BLaER1 (cell line): ENCODE measurements at regions not wholly inside any gene's neighbourhood (a gene's known extent, or its start where the extent isn't known, plus 50 kb on each side); places are given as distances from the start of the nearest gene placed in this dataset.

Experiments
- H3K27ac ChIP-seq: shearing (Covaris generic); formaldehyde crosslinking; 2 replicates; pipeline ENCODE4 v1.8.1; 2022
- H3K27me3 ChIP-seq: shearing (Covaris generic); formaldehyde crosslinking; 2 replicates; pipeline ENCODE4 v1.8.1; 2022
- H3K36me3 ChIP-seq: shearing (Covaris generic); formaldehyde crosslinking; 2 replicates; pipeline ENCODE4 v1.8.1; 2022
- H3K4me1 ChIP-seq: shearing (Covaris generic); formaldehyde crosslinking; 2 replicates; pipeline ENCODE4 v1.8.1; 2022
- H3K4me2 ChIP-seq: shearing (Covaris generic); formaldehyde crosslinking; 2 replicates; pipeline ENCODE4 v1.8.1; 2022
- H3K4me3 ChIP-seq: shearing (Covaris generic); formaldehyde crosslinking; 2 replicates; pipeline ENCODE4 v1.8.1; 2022
- H3K9ac ChIP-seq: shearing (Covaris generic); formaldehyde crosslinking; 2 replicates; pipeline ENCODE4 v1.8.1; 2022
- H3K9me3 ChIP-seq: shearing (Covaris generic); formaldehyde crosslinking; 2 replicates; pipeline ENCODE4 v1.8.1; 2022
- H4K20me1 ChIP-seq: shearing (Covaris generic); formaldehyde crosslinking; 2 replicates; pipeline ENCODE4 v1.8.1; 2022
- Cebpa-rat ChIP-seq: shearing (Covaris generic); IDR thresholded peaks from 2 replicates; pipeline ENCODE4 v1.8.1; 2022

DNA sequence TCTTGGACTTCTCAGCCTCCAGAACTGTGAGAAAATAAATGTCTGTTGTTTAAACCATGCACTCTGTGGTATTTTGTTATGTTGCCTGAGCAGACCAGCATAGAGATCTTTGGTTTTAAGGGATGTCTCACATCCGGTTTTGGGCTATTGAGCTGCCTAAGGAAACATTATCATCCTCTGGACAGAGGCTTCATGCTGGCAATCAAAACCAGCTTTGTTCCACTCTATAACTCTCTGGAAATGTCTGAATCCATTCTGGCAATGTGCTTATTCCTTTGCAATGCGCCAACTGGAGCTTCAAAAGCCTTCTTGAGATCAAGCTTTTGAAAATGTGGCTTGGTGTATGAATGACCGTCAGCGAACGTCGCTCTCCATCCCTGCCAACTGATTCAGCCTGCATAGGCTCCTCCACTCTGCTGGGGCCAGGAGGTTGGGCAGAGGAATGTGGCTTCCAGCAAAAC lies 183.6 kb upstream of the MGAT5 start:
- Histone ChIP-seq H3K27ac (no peak overlapping the region), H4K20me1 (no peaks in the 10 kb centered on the region), H3K4me2 (no peak overlapping the region), H3K36me3 (no peaks in the 10 kb centered on the region), H3K9ac (no peak overlapping the region), H3K27me3 (no peaks in the 10 kb centered on the region), H3K4me1 (no peaks in the 10 kb centered on the region), H3K9me3 (peaks cover 9% of the 10 kb centered on the region), H3K4me3 (no peak overlapping the region)
- TF ChIP-seq Cebpa-rat = no peak

DNA sequence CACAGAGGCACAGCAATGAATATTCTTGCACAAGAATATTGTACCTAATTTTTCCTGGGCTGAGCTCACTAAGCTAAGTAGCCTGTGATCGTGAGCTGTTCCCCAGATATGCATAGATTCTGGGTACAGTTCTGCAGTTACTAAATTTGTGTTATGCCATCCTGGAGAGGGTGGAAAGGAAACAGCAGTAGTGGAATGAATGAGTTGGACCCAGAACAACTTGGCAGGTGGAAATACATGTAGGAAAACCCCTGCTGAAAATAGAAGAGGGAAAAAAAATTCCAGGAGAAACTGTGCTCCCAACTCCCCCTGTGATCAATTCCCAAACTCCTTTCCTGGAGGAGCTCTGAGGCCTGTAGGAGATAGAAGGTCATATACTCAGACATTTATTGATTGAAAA lies 181.5 kb upstream of the MGAT5 start:
- Histone ChIP-seq H4K20me1 (no peaks in the 10 kb centered on the region), H3K27me3 (no peaks in the 10 kb centered on the region), H3K9ac (no peak overlapping the region), H3K9me3 (peaks cover 27% of the 10 kb centered on the region), H3K27ac (no peak overlapping the region), H3K4me3 (no peak overlapping the region), H3K36me3 (no peaks in the 10 kb centered on the region), H3K4me2 (no peak overlapping the region), H3K4me1 (no peaks in the 10 kb centered on the region)
- no peak for TF ChIP-seq Cebpa-rat

DNA sequence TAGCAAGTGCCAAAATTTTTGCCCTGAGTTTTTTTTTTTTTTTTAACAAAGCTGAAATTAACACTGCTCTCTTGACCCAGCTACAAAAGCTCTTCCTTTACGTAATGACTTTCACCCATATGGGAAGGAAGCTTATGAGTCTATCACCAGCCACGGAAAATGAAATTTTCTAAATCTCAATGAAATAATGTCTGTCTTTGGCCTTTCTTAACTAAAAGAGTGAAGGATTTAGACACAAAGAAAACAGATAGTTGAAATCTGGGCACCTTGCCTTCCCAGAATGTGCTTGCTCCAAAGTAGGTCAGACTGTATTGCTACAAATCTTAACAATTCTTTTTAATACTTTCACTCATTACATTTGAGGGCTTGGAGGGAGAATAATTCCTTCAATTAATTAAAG lies 180.8 kb upstream of the MGAT5 start:
- Histone ChIP-seq H3K27ac (no peak overlapping the region), H3K36me3 (no peaks in the 10 kb centered on the region), H3K4me3 (no peak overlapping the region), H3K4me2 (no peak overlapping the region), H3K27me3 (no peaks in the 10 kb centered on the region), H3K4me1 (no peaks in the 10 kb centered on the region), H3K9ac (no peak overlapping the region), H4K20me1 (no peaks in the 10 kb centered on the region), H3K9me3 (peaks cover 27% of the 10 kb centered on the region)
- no peak for TF ChIP-seq Cebpa-rat

DNA sequence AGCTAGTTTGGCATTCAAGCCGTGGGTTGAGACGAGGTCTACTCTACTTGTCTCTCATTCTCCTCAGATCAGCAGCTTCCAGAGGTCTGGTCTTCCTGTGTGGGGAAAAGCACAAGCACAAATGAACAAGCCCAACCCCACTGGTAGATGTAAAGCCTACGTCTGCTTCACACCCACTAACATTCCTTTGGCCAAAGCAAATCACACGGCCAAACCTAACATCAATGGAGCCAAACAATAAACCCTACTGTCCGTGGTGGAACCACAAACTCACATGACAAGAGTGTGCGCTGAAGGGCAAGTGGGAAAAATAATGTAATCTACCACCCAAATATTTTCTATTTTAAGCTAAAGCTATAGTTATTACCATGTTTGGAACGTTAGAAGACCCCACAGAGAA lies 179.3 kb upstream of the MGAT5 start:
- Histone ChIP-seq H3K9ac (no peak overlapping the region), H4K20me1 (no peaks in the 10 kb centered on the region), H3K4me1 (no peaks in the 10 kb centered on the region), H3K27me3 (no peaks in the 10 kb centered on the region), H3K27ac (no peak overlapping the region), H3K9me3 (peaks cover 27% of the 10 kb centered on the region), H3K36me3 (no peaks in the 10 kb centered on the region), H3K4me2 (no peak overlapping the region), H3K4me3 (no peak overlapping the region)
- TF ChIP-seq Cebpa-rat = no peak

DNA sequence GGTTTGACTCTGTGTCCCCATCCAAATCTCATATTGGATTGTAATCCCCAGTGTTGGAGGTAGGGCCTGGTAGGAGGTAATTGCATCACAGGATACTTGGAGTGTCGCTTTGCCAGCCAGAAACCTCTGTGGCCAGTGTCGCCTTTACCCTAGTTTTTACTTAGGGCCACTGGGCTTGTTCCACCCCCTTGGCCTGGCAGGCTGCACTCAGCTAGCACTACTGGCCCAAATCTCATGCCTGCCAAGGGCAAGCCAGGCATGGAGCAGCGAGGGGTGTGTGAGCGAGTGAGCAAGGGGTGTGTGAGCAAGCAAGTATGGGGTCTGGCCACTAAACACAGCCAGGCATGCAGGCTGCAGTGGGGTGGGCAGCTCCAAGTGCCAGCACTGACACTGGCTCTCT lies 178.7 kb upstream of the MGAT5 start:
- no peaks in the 10 kb centered on the region for H3K27me3 ChIP-seq
- no peaks in the 10 kb centered on the region for H3K36me3 ChIP-seq
- no peak overlapping the region for H3K9ac ChIP-seq
- peaks cover 27% of the 10 kb centered on the region for H3K9me3 ChIP-seq
- no peak for TF ChIP-seq Cebpa-rat
- H3K4me3 ChIP-seq = no peak overlapping the region
- H3K27ac ChIP-seq = no peak overlapping the region
- no peaks in the 10 kb centered on the region for H3K4me1 ChIP-seq
- no peaks in the 10 kb centered on the region for H4K20me1 ChIP-seq
- H3K4me2 ChIP-seq = no peak overlapping the region

DNA sequence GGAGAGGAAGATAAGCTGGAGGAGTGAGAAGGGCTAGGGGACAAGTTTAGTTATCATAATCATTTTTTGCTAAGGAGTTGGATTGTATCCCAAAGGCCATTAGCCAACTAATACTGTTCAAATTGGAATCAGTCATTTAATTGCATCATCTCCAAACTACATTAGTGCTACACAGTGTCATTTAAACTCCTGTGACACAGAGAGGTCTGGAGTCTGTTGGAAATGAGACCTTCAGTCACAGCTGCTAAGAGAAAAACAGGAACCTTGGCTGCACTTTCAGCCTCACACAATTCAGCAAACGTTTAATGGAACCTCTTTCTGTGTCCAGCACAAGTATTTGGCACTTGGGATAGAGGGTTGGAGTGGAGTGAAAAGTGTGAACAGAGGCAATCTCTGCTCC lies 175.5 kb upstream of the MGAT5 start:
- H3K4me1 ChIP-seq = no peaks in the 10 kb centered on the region
- no peaks in the 10 kb centered on the region for H3K27me3 ChIP-seq
- no peak overlapping the region for H3K4me3 ChIP-seq
- peaks cover 27% of the 10 kb centered on the region for H3K9me3 ChIP-seq
- H3K4me2 ChIP-seq = no peak overlapping the region
- no peaks in the 10 kb centered on the region for H3K36me3 ChIP-seq
- H4K20me1 ChIP-seq = no peaks in the 10 kb centered on the region
- TF ChIP-seq Cebpa-rat = no peak
- no peak overlapping the region for H3K9ac ChIP-seq
- no peak overlapping the region for H3K27ac ChIP-seq

DNA sequence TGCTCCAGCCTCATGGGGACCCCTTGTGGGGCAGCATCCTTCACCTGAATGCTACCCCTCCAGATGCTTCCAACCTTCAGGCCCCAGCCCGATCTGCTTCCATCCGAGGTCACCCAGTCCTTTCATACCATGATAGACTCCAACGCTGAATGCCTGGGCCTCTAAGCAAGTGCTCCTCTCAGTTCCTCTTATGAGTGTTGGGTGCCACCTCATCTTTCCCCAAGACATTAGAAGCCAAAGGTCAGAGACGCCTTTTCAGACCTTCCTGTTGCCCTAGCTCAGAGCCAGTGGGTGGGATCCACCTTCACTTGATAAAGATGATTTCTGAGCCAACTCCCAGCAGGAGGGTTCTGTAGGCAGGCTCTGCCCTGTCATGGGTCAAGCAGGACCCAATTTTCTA lies 174.5 kb upstream of the MGAT5 start:
- Histone ChIP-seq H3K9ac (no peak overlapping the region), H3K4me1 (no peaks in the 10 kb centered on the region), H3K9me3 (peaks cover 27% of the 10 kb centered on the region), H3K4me2 (no peak overlapping the region), H4K20me1 (no peaks in the 10 kb centered on the region), H3K27ac (no peak overlapping the region), H3K4me3 (no peak overlapping the region), H3K27me3 (no peaks in the 10 kb centered on the region), H3K36me3 (no peaks in the 10 kb centered on the region)
- no peak for TF ChIP-seq Cebpa-rat

DNA sequence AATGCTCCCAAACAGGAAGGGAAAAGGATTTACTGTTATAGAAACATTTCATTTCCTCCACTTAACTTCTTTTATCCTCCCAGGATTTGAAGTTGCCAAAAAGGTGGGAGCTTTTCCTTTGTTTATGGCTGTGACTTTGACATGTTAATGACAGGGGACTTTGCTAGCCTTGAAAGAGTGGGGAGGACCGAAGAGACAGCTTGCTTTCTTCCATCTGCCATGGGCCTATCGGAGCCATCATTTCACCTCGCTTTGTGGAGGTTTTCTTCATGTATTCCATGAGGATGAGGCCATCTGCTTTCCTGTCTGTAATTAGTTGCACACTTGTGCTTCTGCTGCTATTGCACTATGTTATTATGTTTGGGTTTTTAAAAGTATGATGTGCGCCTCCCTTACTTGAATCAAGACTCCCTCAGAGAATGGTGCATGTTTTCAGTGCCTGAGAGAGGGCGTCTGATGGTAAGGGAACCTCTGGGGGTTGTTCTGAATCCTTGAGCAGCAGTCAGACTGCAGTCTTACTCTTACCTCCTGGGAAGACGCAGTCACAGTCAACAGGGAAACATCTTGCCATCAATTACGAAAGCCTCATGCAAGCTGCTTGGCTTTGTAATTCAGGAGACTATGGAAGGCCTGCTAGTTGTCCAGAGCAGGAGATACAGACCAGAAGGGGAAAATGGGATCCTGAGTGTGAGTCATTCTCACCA lies 173.3 kb upstream of the MGAT5 start:
- Histone ChIP-seq H4K20me1 (no peaks in the 10 kb centered on the region), H3K9me3 (peaks cover 16% of the 10 kb centered on the region), H3K4me2 (no peak overlapping the region), H3K4me1 (no peaks in the 10 kb centered on the region), H3K9ac (no peak overlapping the region), H3K27ac (no peak overlapping the region), H3K4me3 (no peak overlapping the region), H3K27me3 (no peaks in the 10 kb centered on the region), H3K36me3 (no peaks in the 10 kb centered on the region)
- no peak for TF ChIP-seq Cebpa-rat

DNA sequence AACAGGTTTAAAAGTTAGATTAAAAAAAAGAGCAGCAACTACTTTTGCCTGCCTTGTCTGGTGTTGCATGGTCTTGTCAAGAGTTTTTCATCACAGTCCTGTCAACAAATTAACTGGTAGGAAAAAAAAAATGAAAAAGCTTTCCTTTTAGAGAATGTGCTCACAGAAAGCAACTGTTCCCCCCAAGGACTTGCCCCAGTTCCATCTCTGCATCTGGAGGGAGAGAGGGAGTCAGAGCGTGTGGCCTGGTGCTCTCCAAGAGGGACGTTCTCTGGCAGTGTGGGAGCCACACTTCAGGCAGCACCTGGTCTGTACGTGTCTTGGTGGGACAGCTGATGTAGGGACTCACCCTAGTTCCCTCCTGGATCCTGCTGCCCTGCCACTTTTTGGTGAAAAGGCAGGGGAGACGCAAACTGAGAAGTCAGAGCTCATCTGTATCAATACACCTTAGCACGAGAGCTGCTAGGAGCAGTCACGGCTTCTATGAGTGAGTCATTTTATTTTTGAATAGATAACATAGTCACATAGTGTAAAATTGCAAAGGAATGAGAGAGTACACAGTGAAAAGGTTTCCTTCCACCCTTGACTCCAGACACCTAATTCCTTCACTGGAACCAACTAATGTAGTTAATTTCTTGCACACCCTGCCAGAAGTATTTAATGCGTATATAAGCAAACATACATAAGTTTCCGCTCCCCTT lies 172.5 kb upstream of the MGAT5 start:
- H3K4me2 ChIP-seq = no peak overlapping the region
- no peak overlapping the region for H3K9ac ChIP-seq
- no peaks in the 10 kb centered on the region for H3K36me3 ChIP-seq
- no peaks in the 10 kb centered on the region for H4K20me1 ChIP-seq
- H3K27me3 ChIP-seq = no peaks in the 10 kb centered on the region
- no peak overlapping the region for H3K27ac ChIP-seq
- 0 out of 2 replicates have a peak, but pooled peaks cover 4% of the 10 kb centered on the region for H3K4me1 ChIP-seq
- no peak overlapping the region for H3K4me3 ChIP-seq
- H3K9me3 ChIP-seq = peaks cover 7% of the 10 kb centered on the region
- no peak for TF ChIP-seq Cebpa-rat

DNA sequence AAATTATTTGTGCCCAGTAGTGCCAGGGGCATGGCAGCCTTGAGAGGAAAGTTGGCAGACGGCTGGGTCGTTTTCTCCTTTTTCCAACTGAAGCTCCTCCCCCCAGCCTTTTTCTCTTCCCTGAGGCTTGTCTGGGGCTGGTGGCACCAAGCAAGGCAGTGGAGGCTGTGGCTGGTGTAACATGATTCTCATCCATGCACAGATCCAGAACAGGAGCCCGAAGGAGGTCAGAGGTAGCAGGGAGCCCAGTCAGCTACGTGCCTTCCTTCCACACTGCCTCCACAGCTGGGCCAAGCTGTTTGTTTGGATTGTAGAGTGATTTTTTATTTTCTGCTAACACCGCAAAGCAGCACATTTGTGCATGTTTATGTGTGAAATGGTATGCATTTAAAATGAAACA lies 170.3 kb upstream of the MGAT5 start:
- no peak for TF ChIP-seq Cebpa-rat
- Histone ChIP-seq H3K4me1 (0 out of 2 replicates have a peak, but pooled peaks cover 4% of the 10 kb centered on the region), H3K4me2 (no peak overlapping the region), H4K20me1 (no peaks in the 10 kb centered on the region), H3K4me3 (no peak overlapping the region), H3K36me3 (no peaks in the 10 kb centered on the region), H3K27ac (no peak overlapping the region), H3K9ac (no peak overlapping the region), H3K9me3 (no peaks in the 10 kb centered on the region), H3K27me3 (no peaks in the 10 kb centered on the region)
